ENCODE measurements at regions not wholly inside any gene's neighbourhood (a gene's known extent, or its start where the extent isn't known, plus 50 kb on each side); places are given as distances from the start of the nearest gene placed in this dataset.

- DNase-seq, result no peak
Observed at GRCh38 chr1:47672622-47673021, 234.8 kb downstream of the FOXD2 start.

DNA sequence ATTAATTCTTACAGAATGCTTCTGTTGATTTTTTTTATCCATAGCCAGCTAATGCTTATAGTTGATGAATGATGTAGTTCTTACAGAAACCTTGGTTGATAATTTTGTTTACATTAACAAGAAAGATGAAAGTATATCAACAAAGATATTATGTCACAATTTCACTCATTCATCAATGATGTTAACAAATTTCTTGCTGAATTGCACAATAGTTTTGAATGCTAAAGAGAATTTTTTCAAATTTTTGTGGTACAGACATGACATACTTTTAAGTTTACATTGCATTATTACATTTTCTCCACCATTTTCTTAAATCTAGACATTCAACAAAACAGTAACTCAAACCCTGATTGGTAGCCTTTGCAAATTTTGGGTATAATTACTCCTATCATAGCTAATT, 236.3 kb downstream of the FOXD2 start:
- DNase-seq, result no peak

GRCh38 chr1:47675047-47675675, 237.3 kb downstream of the FOXD2 start:
- DNase-seq, result no peak

DNA sequence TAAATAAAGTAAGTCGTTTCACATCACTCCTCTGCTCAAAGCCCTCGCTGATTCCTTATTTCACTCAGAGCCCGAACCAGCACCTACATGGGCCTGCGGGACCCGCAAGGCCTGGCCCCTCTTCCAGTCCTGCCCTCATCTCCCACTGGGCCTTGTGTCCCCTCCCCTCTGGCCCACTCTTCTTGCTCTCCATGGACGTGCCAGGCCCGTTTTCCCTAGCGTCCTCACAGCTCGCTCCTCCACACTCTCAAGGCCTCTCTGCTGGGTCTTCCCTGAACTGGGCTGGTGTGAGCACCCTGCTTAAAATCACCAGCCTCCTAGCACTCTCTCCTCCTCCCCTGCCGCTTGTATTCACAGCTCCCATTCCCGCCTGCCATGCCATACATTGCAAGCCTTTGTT, 237.9 kb downstream of the FOXD2 start:
- DNase-seq, result no peak

DNA sequence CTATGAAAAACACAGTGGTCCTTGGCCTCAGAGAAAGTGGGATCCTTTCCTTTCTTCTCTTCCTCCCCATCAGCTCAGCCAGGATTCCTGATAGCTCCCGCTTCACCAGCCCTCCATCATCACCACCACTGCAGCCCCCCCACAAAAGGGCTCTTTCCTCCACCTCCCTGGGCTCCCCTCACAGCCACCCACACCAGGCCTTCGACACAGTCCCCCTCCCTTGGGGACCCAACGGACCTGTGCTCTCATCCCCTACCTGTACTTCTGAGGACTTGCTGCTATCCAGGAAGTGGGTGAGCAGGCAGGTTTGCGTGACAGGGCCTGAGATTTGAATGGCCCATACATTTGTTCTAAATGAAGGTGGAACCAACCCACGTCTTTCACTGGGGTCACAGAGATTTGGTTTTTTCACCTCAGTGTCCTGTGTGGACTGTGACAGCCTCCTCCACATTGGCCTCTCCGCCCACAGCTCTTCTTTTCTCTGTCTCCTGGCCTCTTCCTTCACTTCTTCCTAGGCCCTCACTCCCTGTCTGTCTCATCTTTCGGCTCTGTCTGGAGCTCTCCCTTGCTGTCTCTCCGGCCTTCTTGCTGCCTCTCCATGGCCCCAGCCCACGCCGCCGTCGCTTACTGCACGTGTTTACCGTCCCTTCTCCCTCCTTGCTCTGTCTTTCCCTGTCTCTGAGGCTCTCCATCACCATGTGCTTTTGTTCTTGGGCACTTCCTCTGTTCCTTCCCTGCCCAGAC, 238.6 kb downstream of the FOXD2 start:
- no peak for DNase-seq

GRCh38 chr1:47677241-47677940, 239.5 kb downstream of the FOXD2 start:
- no peak for DNase-seq

DNA sequence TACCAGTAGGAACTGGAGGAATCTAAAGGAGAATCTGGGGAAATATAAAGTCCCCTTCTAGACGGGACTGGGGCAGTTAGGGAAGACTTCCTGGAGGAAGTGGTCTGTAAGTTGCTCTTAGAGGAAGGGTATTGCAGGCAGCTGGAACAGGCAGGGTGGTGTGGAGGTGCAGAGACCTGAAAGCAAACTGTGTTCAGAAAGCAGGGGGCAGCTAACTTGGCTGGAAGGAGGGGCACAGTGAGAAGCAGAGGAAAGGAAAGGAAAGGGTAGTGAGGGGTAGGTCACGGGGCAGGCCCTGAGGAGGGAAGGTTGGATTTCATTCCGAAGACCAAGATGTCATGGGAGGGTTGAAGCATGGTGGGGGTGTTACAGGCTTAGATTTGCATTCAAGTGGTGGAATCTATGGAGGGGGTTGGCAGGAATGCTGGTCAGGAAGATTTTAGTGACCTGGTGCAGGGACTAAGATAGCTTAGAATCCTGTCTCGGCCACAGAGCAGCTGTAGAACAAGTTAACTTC, 240.7 kb downstream of the FOXD2 start:
- DNase-seq, result no peak

DNA sequence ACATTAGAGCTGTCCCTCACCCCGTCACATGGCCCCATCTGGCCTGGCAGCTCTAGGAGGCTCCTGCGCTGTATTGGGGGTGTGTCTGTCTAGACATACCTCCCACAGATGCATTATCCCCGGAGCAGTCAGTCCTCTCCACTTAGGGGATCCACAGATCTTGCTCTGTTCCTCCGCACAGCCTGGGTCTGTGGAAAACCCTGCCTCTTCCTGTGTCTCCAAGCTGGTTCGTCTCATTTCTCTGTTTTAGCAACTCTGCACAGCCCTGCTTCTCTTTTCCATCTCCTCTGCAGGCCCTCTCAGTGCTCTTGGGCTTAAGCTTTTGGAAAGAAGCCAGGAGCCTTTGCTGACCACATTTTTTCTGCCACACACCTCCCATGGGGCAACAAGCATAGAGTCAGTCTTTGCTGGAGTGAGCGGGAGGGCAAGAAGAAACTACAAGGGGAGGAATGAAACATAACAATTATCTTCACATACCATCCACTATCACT, 241.5 kb downstream of the FOXD2 start:
- no peak for DNase-seq

GRCh38 chr1:47679826-47680225, 242.0 kb downstream of the FOXD2 start:
- DNase-seq, result no peak

DNA sequence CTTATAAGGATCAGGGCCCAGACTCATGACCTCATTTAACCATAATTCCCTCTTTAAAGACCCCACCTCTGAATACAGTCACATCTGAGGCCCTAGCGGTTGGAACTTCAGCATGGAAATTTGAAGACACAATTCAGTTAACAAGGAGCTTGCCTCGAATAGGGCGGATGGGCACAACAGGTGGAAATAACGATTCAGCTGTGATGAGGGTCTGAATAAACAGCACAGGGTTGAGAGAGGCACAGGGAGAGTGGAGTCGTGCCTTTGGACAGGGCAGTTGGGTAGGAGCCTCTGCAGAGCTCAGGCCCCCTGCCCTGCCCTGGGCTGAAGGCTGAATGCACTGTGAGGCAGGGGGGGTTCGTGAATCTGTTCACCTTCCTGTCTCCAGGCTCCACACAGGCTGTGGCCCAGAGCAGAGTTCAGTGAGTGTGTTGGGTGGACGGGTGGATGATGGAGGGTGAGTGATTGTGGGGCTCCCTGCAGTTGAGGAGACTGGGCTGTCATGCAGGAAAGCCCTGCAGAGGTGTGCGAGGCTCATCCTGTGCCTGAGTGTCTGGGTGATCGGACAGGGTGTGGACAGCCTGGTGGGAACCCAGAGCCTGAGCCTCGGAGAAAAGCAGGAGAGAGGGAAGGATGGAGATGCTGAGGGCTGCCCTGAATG, 243.1 kb downstream of the FOXD2 start:
- no peak for DNase-seq

DNA sequence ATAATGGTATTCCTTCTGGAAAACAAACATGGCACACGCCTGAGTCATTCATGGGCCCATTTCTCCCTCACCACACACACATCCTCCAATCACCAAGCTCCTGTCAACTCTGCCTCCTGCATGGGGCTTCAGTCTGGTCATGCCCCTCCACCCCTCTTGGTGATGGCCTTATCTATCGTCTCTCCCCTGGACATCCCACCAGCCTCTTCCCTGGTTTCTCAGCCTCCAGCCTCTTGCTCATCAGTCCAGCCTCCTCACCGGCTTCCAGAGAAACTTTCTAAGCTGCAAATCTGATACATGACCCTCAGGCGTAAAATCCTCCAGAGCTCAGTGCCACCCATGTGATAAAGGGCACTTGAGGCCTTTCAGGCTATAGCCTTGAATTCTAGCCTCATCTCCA, 243.9 kb downstream of the FOXD2 start:
- no peak for DNase-seq

DNA sequence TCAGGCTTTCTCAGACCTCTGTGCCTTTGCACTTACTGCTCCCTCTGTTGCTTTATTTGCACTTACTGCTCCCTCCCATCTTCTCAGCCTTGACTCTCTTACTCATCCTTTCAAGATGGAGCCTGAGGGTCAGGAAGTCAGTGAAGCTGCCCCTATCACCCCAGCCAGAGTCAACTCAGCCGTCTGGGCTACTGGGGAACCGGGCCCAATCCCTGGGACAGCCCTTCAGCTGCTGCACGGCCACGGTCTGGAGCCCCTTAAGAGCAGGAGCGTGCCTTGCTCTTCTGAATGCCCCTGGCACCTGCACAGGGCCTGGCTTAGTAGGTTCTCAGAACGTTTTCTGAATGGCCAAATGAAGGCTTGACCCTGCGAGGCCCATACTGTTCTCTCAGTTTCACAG, 244.4 kb downstream of the FOXD2 start:
- DNase-seq, result no peak

GRCh38 chr1:47682786-47683350, 245.0 kb downstream of the FOXD2 start:
- no peak for DNase-seq

GRCh38 chr1:47683401-47683800, 245.6 kb downstream of the FOXD2 start:
- DNase-seq, result no peak

DNA sequence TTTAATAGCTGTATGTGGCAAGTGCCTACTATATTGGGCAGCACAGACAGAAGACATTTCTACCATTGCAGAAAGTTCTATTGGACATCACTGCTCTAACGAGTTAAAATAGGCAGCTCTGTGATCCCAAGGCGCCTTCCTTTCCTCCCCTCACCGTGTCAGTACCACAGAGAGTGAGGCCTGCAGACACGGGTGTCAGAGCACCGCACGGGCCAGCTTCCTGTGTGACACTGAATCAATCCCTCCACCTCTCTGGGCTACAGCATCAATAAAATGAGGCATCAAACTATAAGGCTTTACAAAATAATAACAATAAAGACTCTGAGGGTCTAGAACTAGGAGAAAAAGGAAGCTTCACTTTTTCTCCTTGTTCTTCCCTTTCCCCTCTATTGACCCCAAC, 246.7 kb downstream of the FOXD2 start:
- DNase-seq, result no peak

DNA sequence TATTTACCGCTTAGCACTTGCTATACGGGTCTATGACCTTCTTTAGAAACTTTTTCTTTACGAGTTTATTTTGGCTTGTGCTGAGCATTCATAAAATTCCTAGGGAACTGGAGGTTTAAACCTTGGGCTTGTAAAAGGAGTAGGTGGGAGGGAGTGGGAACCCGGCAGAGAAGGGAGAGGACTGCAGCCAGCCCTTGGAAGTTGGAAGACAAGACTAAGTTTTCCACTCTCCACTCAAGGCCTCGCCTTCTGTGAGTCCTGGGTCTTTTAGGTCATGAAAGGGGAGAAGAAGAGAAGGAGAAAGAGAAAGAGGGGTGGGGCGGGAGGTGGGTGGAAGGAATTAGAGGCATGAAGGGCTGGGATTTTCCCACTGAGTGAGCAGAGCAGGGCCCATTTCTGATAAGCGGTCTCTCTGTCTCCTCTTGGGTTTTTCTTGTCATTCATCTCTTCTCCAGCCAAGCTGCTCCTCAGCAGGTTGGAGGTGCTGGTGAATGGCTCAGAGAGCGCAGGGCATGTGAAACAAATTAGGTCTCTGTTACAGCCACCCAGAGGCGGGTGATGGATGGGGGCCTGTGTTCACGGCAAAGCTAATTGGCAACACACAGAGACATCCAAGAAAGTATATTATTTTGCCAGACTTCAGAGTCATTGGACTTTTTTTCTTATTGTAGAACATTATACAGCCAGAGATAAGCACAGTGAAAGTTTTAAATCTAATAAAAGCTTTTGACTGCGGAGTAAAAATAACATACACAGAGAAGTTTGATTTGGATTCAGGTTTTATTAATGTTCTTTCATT, 247.3 kb downstream of the FOXD2 start:
- no peak for DNase-seq

- DNase-seq, result no peak
Observed at GRCh38 chr1:47685763-47686066, 247.9 kb downstream of the FOXD2 start.

DNA sequence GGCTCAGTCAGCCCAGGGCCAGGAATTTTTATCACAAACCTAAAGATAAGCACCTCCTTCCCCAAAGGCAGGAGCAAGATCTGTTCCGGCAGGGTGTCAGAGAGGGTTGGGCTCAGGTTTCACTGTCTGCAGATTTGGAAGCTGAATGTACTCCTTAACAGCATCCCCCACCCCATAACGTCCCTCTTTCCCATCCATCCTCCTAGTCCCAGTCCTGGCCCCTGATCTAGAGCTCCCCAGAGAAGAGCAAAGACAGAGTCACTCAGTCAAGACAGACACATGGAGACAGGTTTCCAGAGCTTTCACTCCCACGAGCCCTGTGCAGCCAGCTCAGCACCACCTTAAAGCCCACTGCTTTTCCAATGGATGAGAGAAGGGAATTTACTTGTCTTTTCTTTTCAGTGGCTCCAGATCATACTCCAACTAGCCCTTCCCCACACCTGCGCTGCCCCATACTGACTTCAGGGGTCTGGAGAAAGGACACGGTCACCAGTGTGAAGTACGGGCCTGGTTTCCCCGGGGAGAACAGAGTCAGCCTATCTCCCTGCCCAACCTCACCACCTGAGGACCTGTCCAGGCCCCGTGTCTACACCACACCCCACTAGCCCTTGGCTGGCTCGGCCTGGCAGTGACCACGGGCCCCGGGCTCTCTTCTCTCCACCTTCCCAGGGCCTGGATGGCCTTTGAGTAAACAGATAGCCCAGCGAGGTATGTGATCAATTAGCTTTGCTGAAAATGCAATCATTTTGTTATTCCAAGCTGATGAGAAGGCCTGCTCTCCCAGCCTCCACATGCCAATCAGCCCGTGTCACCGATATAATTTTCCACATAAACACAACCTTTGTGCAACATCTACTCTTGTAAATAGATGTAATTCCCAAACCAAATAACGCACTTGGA, 249.1 kb downstream of the FOXD2 start:
- no peak for DNase-seq

- no peak for DNase-seq
Observed at GRCh38 chr1:47687631-47688460, 250.0 kb downstream of the FOXD2 start.

Data from central memory CD4-positive, alpha-beta T cell (primary cell).